PC-9 (cell line): ENCODE measurements at regions not wholly inside any gene's neighbourhood (a gene's known extent, or its start where the extent isn't known, plus 50 kb on each side); places are given as distances from the start of the nearest gene placed in this dataset.

Source experiments
- BruUV-seq: library from RNA; stranded (reverse); fragments of 400-500 nt; replicated peaks from 2 replicates; lab custom pipeline; 2021; lab: Mats Ljungman, UMichigan
- CTCF ChIA-PET: fragments of 300-600 bp; sonication (Branson Sonifier 250); formaldehyde crosslinking; loops from one replicate; lab custom pipeline; 2022; ENCODE audit warnings: antibody characterized with exemption; lab: Charles Lee
- POLR2A ChIA-PET: fragments of 300-600 bp; sonication (Branson Sonifier 250); formaldehyde crosslinking; loops from one replicate; lab custom pipeline; 2022; ENCODE audit warnings: antibody characterized with exemption; ENCODE audit not compliant: unreplicated experiment; lab: Charles Lee
- DNase-seq, 2 experiments: peaks; one replicate each; pipeline versions ENCODE4 v3.0.0 to v3.0.0-alpha.2; 2015 to 2022; ENCODE audit warnings: mixed read lengths in 1 of 2
- H2AFZ ChIP-seq: fragments of 200-600 bp; sonication (generic); 2 replicates; pipeline ENCODE4 v1.8.1; 2017; ENCODE audit warnings: antibody characterized with exemption
- H3F3A ChIP-seq: fragments of 200-600 bp; sonication (generic); 2 replicates; pipeline ENCODE4 v1.8.1; 2017; ENCODE audit warnings: antibody characterized with exemption, mild to moderate bottlenecking, low read depth; ENCODE audit not compliant: insufficient read depth
- H3K27ac ChIP-seq: fragments of 200-600 bp; sonication (generic); 2 replicates; pipeline ENCODE4 v1.6.1; 2016; ENCODE audit warnings: mixed run types
- H3K27me3 ChIP-seq: fragments of 200-600 bp; sonication (generic); 2 replicates; pipeline ENCODE4 v1.6.1; 2016; ENCODE audit warnings: low read depth, mixed run types; ENCODE audit not compliant: insufficient read depth
- H3K36me3 ChIP-seq: fragments of 200-600 bp; sonication (generic); 2 replicates; pipeline ENCODE4 v1.6.1; 2016; ENCODE audit warnings: low read depth, mixed run types
- H3K4me1 ChIP-seq: fragments of 200-600 bp; sonication (generic); replicated peaks from 2 replicates; pipeline ENCODE4 v1.6.1; 2016; ENCODE audit warnings: mixed run types; ENCODE audit not compliant: insufficient read depth
- H3K4me2 ChIP-seq: fragments of 200-600 bp; sonication (generic); 2 replicates; pipeline ENCODE4 v1.6.1; 2017; ENCODE audit warnings: mixed run types
- H3K4me3 ChIP-seq: fragments of 200-600 bp; sonication (generic); 2 replicates; pipeline ENCODE4 v1.6.1; 2016; ENCODE audit warnings: mixed run types
- H3K79me2 ChIP-seq: fragments of 200-600 bp; sonication (generic); 2 replicates; pipeline ENCODE4 v1.6.1; 2017; ENCODE audit warnings: low read depth, mixed run types
- H3K9me2 ChIP-seq: fragments of 200-600 bp; sonication (generic); 2 replicates; pipeline ENCODE4 v1.8.1; 2017; ENCODE audit warnings: mild to moderate bottlenecking; ENCODE audit not compliant: insufficient read depth
- H3K9me3 ChIP-seq: fragments of 200-600 bp; sonication (generic); 2 replicates; pipeline ENCODE4 v1.8.1; 2016; ENCODE audit warnings: low read depth; ENCODE audit not compliant: insufficient read depth
- H4K20me1 ChIP-seq: fragments of 200-600 bp; sonication (generic); 2 replicates; pipeline ENCODE4 v1.8.1; 2017; ENCODE audit not compliant: insufficient read depth
- EZH2 ChIP-seq: fragments of 200-600 bp; sonication (generic); IDR thresholded peaks from 2 replicates; pipeline ENCODE4 v1.8.0; 2017; ENCODE audit warnings: antibody characterized with exemption, low read depth
- intact Hi-C: fragments of 100-400 bp; cut with micrococcal nuclease; formaldehyde crosslinking; loops from one replicate; pipeline ENCODE4 v1.10.0; 2022; ENCODE audit not compliant: unreplicated experiment
- TF ChIP-seq, protein P1 (sequence below): fragments of 200-600 bp; sonication (generic); conservative IDR thresholded peaks from 2 replicates; pipeline ENCODE4 v1.6.1; 2017; ENCODE audit warnings: mixed run types, antibody characterized with exemption, mild to moderate bottlenecking, moderate library complexity

DNA sequence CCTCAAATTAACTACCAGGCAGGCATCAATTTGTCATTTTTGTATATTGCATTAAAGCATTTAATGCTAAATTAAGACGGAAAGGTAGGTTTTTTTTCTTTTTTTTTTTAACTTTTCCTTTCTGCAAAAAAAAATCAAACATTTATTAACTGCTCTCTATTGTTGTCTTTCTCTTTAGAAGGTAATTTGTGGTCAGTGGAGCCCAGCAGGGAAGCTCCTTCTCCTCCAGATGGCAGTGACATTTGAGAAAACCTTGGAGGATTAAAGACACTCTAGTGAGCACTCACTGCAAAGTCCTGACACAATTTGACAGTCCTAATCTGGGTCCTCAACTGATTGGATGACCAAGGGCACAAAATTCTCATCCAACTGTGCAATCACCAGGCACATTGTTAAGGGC is 102.4 kb downstream of the SLIT2 start:
- H3F3A ChIP-seq: no peaks in the 10 kb centered on the region
- POLR2A ChIA-PET: no interaction called here
- H3K27ac ChIP-seq: no peak overlapping the region
- H3K9me3 ChIP-seq: no peaks in the 10 kb centered on the region
- no TSS peak for BruUV-seq
- no peaks in the 10 kb centered on the region for H3K79me2 ChIP-seq
- CTCF ChIA-PET: no interaction called here
- H3K27me3 ChIP-seq: no peaks in the 10 kb centered on the region
- no peak overlapping the region for H3K4me2 ChIP-seq
- H3K4me1 ChIP-seq: no peaks in the 10 kb centered on the region
- no peaks in the 10 kb centered on the region for H3K9me2 ChIP-seq
- H2AFZ ChIP-seq: no peak overlapping the region
- no peak for DNase-seq
- H3K36me3 ChIP-seq: no peaks in the 10 kb centered on the region
- no peak overlapping the region for H3K4me3 ChIP-seq
- TF ChIP-seq, protein P1, sequence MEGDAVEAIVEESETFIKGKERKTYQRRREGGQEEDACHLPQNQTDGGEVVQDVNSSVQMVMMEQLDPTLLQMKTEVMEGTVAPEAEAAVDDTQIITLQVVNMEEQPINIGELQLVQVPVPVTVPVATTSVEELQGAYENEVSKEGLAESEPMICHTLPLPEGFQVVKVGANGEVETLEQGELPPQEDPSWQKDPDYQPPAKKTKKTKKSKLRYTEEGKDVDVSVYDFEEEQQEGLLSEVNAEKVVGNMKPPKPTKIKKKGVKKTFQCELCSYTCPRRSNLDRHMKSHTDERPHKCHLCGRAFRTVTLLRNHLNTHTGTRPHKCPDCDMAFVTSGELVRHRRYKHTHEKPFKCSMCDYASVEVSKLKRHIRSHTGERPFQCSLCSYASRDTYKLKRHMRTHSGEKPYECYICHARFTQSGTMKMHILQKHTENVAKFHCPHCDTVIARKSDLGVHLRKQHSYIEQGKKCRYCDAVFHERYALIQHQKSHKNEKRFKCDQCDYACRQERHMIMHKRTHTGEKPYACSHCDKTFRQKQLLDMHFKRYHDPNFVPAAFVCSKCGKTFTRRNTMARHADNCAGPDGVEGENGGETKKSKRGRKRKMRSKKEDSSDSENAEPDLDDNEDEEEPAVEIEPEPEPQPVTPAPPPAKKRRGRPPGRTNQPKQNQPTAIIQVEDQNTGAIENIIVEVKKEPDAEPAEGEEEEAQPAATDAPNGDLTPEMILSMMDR: no peak
- TF ChIP-seq EZH2: no peak
- H4K20me1 ChIP-seq: no peaks in the 10 kb centered on the region
- intact Hi-C loops: no loop called here

DNA sequence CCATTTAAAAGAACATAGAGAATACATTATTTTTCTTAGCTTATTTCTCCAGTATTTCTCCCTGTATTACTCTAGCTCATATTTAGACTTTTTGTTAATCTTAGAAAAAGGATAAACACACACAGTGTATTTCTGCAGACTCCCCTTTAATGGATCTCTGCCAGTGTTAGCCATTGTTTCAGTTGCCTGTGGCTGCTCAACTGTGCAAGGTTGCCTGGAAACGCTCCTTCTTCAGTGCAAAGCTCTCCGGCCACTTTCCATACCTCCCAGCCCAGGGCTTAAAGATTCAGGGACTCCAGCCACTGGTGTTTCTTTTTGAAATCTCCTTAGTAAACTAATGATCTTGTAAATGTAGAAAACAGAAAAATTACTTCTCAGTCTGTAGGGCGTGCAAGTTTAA is 104.9 kb downstream of the SLIT2 start:
- H3K9me3 ChIP-seq: no peaks in the 10 kb centered on the region
- no peaks in the 10 kb centered on the region for H3F3A ChIP-seq
- H3K4me1 ChIP-seq: no peaks in the 10 kb centered on the region
- no peak overlapping the region for H3K4me2 ChIP-seq
- intact Hi-C loops: no loop called here
- H3K4me3 ChIP-seq: no peak overlapping the region
- no peak for DNase-seq
- ChIA-PET CTCF (no interaction called here), POLR2A (no interaction called here)
- H3K27me3 ChIP-seq: no peaks in the 10 kb centered on the region
- TF ChIP-seq, protein P1: no peak
- no peak for TF ChIP-seq EZH2
- H3K9me2 ChIP-seq: no peaks in the 10 kb centered on the region
- no peak overlapping the region for H2AFZ ChIP-seq
- no peaks in the 10 kb centered on the region for H4K20me1 ChIP-seq
- no peak overlapping the region for H3K27ac ChIP-seq
- no peaks in the 10 kb centered on the region for H3K36me3 ChIP-seq
- H3K79me2 ChIP-seq: no peaks in the 10 kb centered on the region
- BruUV-seq: no TSS peak

GRCh38 chr4:20358110-20358509 is 106.4 kb downstream of the SLIT2 start:
- H3K4me2 ChIP-seq: no peak overlapping the region
- no peak overlapping the region for H3K4me3 ChIP-seq
- no peaks in the 10 kb centered on the region for H3K9me3 ChIP-seq
- BruUV-seq: no TSS peak
- no peak overlapping the region for H3K27ac ChIP-seq
- no peaks in the 10 kb centered on the region for H3K36me3 ChIP-seq
- H3K79me2 ChIP-seq: no peaks in the 10 kb centered on the region
- no peak for TF ChIP-seq EZH2
- TF ChIP-seq, protein P1: no peak
- ChIA-PET POLR2A (no interaction called here), CTCF (interaction anchor here (0.6 kb wide), 1 partner anchor 791 kb away, joined by 3 read pairs; no protein-coding TSS in a partner anchor)
- intact Hi-C loops: no loop called here
- no peak overlapping the region for H2AFZ ChIP-seq
- no peaks in the 10 kb centered on the region for H3K27me3 ChIP-seq
- H3K9me2 ChIP-seq: no peaks in the 10 kb centered on the region
- DNase-seq: no peak
- H4K20me1 ChIP-seq: no peaks in the 10 kb centered on the region
- H3F3A ChIP-seq: no peaks in the 10 kb centered on the region
- H3K4me1 ChIP-seq: no peaks in the 10 kb centered on the region
